ENCODE measurements at regions not wholly inside any gene's neighbourhood (a gene's known extent, or its start where the extent isn't known, plus 50 kb on each side); places are given as distances from the start of the nearest gene placed in this dataset.

- no peak for DNase-seq
- Histone ChIP-seq H3K9me3 (ENCODE audit: control insufficient read depth, low read length) (no peaks in the 10 kb centered on the region), H3K4me1 (ENCODE audit: control insufficient read depth, insufficient read depth, low read length, poor library complexity, severe bottlenecking) (peaks cover 2% of the 10 kb centered on the region), H3K4me3 (ENCODE audit: insufficient read depth, low read depth, low read length, poor library complexity, severe bottlenecking) (no peak overlapping the region), H3K27me3 (replicated peaks; ENCODE audit: control insufficient read depth, insufficient read depth, low read length, poor library complexity, severe bottlenecking) (no peaks in the 10 kb centered on the region), H3K27ac (ENCODE audit: insufficient read depth, low read length, poor library complexity, severe bottlenecking) (peak overlapping the region; percentile 37), H3K36me3 (ENCODE audit: control insufficient read depth, insufficient read depth, low read length) (no peaks in the 10 kb centered on the region)
These were observed 235.1 kb downstream of the RPS4Y2 start for GRCh38 chrY:20990869-20991548.

GRCh38 chrY:20997355-20997754 lies 241.4 kb downstream of the RPS4Y2 start:
- Histone ChIP-seq H3K4me3 (ENCODE audit: insufficient read depth, low read depth, low read length, poor library complexity, severe bottlenecking) (no peak overlapping the region), H3K27me3 (replicated peaks; ENCODE audit: control insufficient read depth, insufficient read depth, low read length, poor library complexity, severe bottlenecking) (no peaks in the 10 kb centered on the region), H3K36me3 (ENCODE audit: control insufficient read depth, insufficient read depth, low read length) (no peaks in the 10 kb centered on the region), H3K4me1 (ENCODE audit: control insufficient read depth, insufficient read depth, low read length, poor library complexity, severe bottlenecking) (no peaks in the 10 kb centered on the region), H3K27ac (ENCODE audit: insufficient read depth, low read length, poor library complexity, severe bottlenecking) (no peak overlapping the region), H3K9me3 (ENCODE audit: control insufficient read depth, low read length) (no peaks in the 10 kb centered on the region)
- no peak for DNase-seq

GRCh38 chrY:20998016-20998415 lies 242.1 kb downstream of the RPS4Y2 start:
- H3K27ac ChIP-seq (ENCODE audit: insufficient read depth, low read length, poor library complexity, severe bottlenecking), result no peak overlapping the region
- no peaks in the 10 kb centered on the region for H3K9me3 ChIP-seq (ENCODE audit: control insufficient read depth, low read length)
- H3K4me1 ChIP-seq (ENCODE audit: control insufficient read depth, insufficient read depth, low read length, poor library complexity, severe bottlenecking), result no peaks in the 10 kb centered on the region
- no peaks in the 10 kb centered on the region for H3K36me3 ChIP-seq (ENCODE audit: control insufficient read depth, insufficient read depth, low read length)
- no peak for DNase-seq
- H3K27me3 ChIP-seq (replicated peaks; ENCODE audit: control insufficient read depth, insufficient read depth, low read length, poor library complexity, severe bottlenecking), result no peaks in the 10 kb centered on the region
- no peak overlapping the region for H3K4me3 ChIP-seq (ENCODE audit: insufficient read depth, low read depth, low read length, poor library complexity, severe bottlenecking)

- H3K4me3 ChIP-seq (ENCODE audit: insufficient read depth, low read depth, low read length, poor library complexity, severe bottlenecking), result no peak overlapping the region
- H3K27me3 ChIP-seq (replicated peaks; ENCODE audit: control insufficient read depth, insufficient read depth, low read length, poor library complexity, severe bottlenecking), result no peaks in the 10 kb centered on the region
- no peak for DNase-seq
- H3K9me3 ChIP-seq (ENCODE audit: control insufficient read depth, low read length), result no peaks in the 10 kb centered on the region
- H3K27ac ChIP-seq (ENCODE audit: insufficient read depth, low read length, poor library complexity, severe bottlenecking), result no peak overlapping the region
- H3K4me1 ChIP-seq (ENCODE audit: control insufficient read depth, insufficient read depth, low read length, poor library complexity, severe bottlenecking), result no peaks in the 10 kb centered on the region
- H3K36me3 ChIP-seq (ENCODE audit: control insufficient read depth, insufficient read depth, low read length), result no peaks in the 10 kb centered on the region
These were observed 242.6 kb downstream of the RPS4Y2 start for GRCh38 chrY:20998483-20998882.

- no peaks in the 10 kb centered on the region for H3K36me3 ChIP-seq (ENCODE audit: control insufficient read depth, insufficient read depth, low read length)
- H3K4me3 ChIP-seq (ENCODE audit: insufficient read depth, low read depth, low read length, poor library complexity, severe bottlenecking), result no peak overlapping the region
- no peaks in the 10 kb centered on the region for H3K4me1 ChIP-seq (ENCODE audit: control insufficient read depth, insufficient read depth, low read length, poor library complexity, severe bottlenecking)
- no peaks in the 10 kb centered on the region for H3K9me3 ChIP-seq (ENCODE audit: control insufficient read depth, low read length)
- H3K27me3 ChIP-seq (replicated peaks; ENCODE audit: control insufficient read depth, insufficient read depth, low read length, poor library complexity, severe bottlenecking), result no peaks in the 10 kb centered on the region
- DNase-seq, result no peak
- no peak overlapping the region for H3K27ac ChIP-seq (ENCODE audit: insufficient read depth, low read length, poor library complexity, severe bottlenecking)
These were observed 245.2 kb downstream of the RPS4Y2 start for GRCh38 chrY:21001102-21001501.

- H3K4me3 ChIP-seq (ENCODE audit: insufficient read depth, low read depth, low read length, poor library complexity, severe bottlenecking), result no peak overlapping the region
- H3K27ac ChIP-seq (ENCODE audit: insufficient read depth, low read length, poor library complexity, severe bottlenecking), result no peak overlapping the region
- H3K4me1 ChIP-seq (ENCODE audit: control insufficient read depth, insufficient read depth, low read length, poor library complexity, severe bottlenecking), result no peaks in the 10 kb centered on the region
- no peak for DNase-seq
- H3K36me3 ChIP-seq (ENCODE audit: control insufficient read depth, insufficient read depth, low read length), result no peaks in the 10 kb centered on the region
- no peaks in the 10 kb centered on the region for H3K27me3 ChIP-seq (replicated peaks; ENCODE audit: control insufficient read depth, insufficient read depth, low read length, poor library complexity, severe bottlenecking)
- H3K9me3 ChIP-seq (ENCODE audit: control insufficient read depth, low read length), result no peaks in the 10 kb centered on the region
These were observed 247.2 kb downstream of the RPS4Y2 start for GRCh38 chrY:21003059-21003458.

- Histone ChIP-seq H3K4me3 (ENCODE audit: insufficient read depth, low read depth, low read length, poor library complexity, severe bottlenecking) (no peak overlapping the region), H3K9me3 (ENCODE audit: control insufficient read depth, low read length) (no peaks in the 10 kb centered on the region), H3K36me3 (ENCODE audit: control insufficient read depth, insufficient read depth, low read length) (no peaks in the 10 kb centered on the region), H3K27me3 (replicated peaks; ENCODE audit: control insufficient read depth, insufficient read depth, low read length, poor library complexity, severe bottlenecking) (no peaks in the 10 kb centered on the region), H3K4me1 (ENCODE audit: control insufficient read depth, insufficient read depth, low read length, poor library complexity, severe bottlenecking) (no peaks in the 10 kb centered on the region), H3K27ac (ENCODE audit: insufficient read depth, low read length, poor library complexity, severe bottlenecking) (no peak overlapping the region)
- no peak for DNase-seq
These were observed 249.6 kb downstream of the RPS4Y2 start for GRCh38 chrY:21005531-21005930.

GRCh38 chrY:21021811-21022210 lies 265.9 kb downstream of the RPS4Y2 start:
- Histone ChIP-seq H3K9me3 (ENCODE audit: control insufficient read depth, low read length) (no peaks in the 10 kb centered on the region), H3K4me3 (ENCODE audit: insufficient read depth, low read depth, low read length, poor library complexity, severe bottlenecking) (no peak overlapping the region), H3K27ac (ENCODE audit: insufficient read depth, low read length, poor library complexity, severe bottlenecking) (no peak overlapping the region), H3K4me1 (ENCODE audit: control insufficient read depth, insufficient read depth, low read length, poor library complexity, severe bottlenecking) (no peaks in the 10 kb centered on the region), H3K27me3 (replicated peaks; ENCODE audit: control insufficient read depth, insufficient read depth, low read length, poor library complexity, severe bottlenecking) (no peaks in the 10 kb centered on the region), H3K36me3 (ENCODE audit: control insufficient read depth, insufficient read depth, low read length) (no peaks in the 10 kb centered on the region)
- no peak for DNase-seq

GRCh38 chrY:21022326-21023044 lies 266.6 kb downstream of the RPS4Y2 start:
- Histone ChIP-seq H3K27me3 (replicated peaks; ENCODE audit: control insufficient read depth, insufficient read depth, low read length, poor library complexity, severe bottlenecking) (no peaks in the 10 kb centered on the region), H3K4me3 (ENCODE audit: insufficient read depth, low read depth, low read length, poor library complexity, severe bottlenecking) (no peak overlapping the region), H3K9me3 (ENCODE audit: control insufficient read depth, low read length) (no peaks in the 10 kb centered on the region), H3K4me1 (ENCODE audit: control insufficient read depth, insufficient read depth, low read length, poor library complexity, severe bottlenecking) (no peaks in the 10 kb centered on the region), H3K36me3 (ENCODE audit: control insufficient read depth, insufficient read depth, low read length) (no peaks in the 10 kb centered on the region), H3K27ac (ENCODE audit: insufficient read depth, low read length, poor library complexity, severe bottlenecking) (no peak overlapping the region)
- peak in 1 of 3 donors; percentile 2 for DNase-seq

- Histone ChIP-seq H3K27ac (ENCODE audit: insufficient read depth, low read length, poor library complexity, severe bottlenecking) (no peak overlapping the region), H3K9me3 (ENCODE audit: control insufficient read depth, low read length) (no peaks in the 10 kb centered on the region), H3K4me1 (ENCODE audit: control insufficient read depth, insufficient read depth, low read length, poor library complexity, severe bottlenecking) (no peaks in the 10 kb centered on the region), H3K36me3 (ENCODE audit: control insufficient read depth, insufficient read depth, low read length) (no peaks in the 10 kb centered on the region), H3K4me3 (ENCODE audit: insufficient read depth, low read depth, low read length, poor library complexity, severe bottlenecking) (no peak overlapping the region), H3K27me3 (replicated peaks; ENCODE audit: control insufficient read depth, insufficient read depth, low read length, poor library complexity, severe bottlenecking) (no peaks in the 10 kb centered on the region)
- DNase-seq, result no peak
These were observed 268.0 kb downstream of the RPS4Y2 start for GRCh38 chrY:21023906-21024305.
